ENCODE measurements at regions not wholly inside any gene's neighbourhood (a gene's known extent, or its start where the extent isn't known, plus 50 kb on each side); places are given as distances from the start of the nearest gene placed in this dataset.
A peak's percentile ranks its signal among the peaks of the same experiment; 100 is the strongest.

GRCh38 chr1:30272277-30273020, 450.9 kb downstream of the MATN1 start:
- DNase-seq: peak in 3 of 42 donors; percentile 8 to 20 (median 15)
- intact Hi-C loops (cut with DNase I): no loop called here

- peak in 3 of 42 donors; percentile 5 to 26 (median 16) for DNase-seq
- intact Hi-C loops (cut with DNase I): no loop called here
Observed at GRCh38 chr1:30271401-30272276, 451.7 kb downstream of the MATN1 start.

- DNase-seq: peak in 2 of 42 donors; percentile 2 to 15
- intact Hi-C loops (cut with DNase I): no loop called here
Observed at GRCh38 chr1:30270461-30270860, 452.9 kb downstream of the MATN1 start.

- no peak for DNase-seq
- intact Hi-C loops (cut with DNase I): no loop called here
Observed at GRCh38 chr1:30268923-30269666, 454.3 kb downstream of the MATN1 start.

- intact Hi-C loops (cut with DNase I): no loop called here
- no peak for DNase-seq
Observed at GRCh38 chr1:30267856-30268255, 455.5 kb downstream of the MATN1 start.

GRCh38 chr1:30267046-30267445, 456.3 kb downstream of the MATN1 start:
- DNase-seq: no peak
- intact Hi-C loops (cut with DNase I): no loop called here

GRCh38 chr1:30265127-30266070, 458.0 kb downstream of the MATN1 start:
- intact Hi-C loops (cut with DNase I): no loop called here
- DNase-seq: no peak

- intact Hi-C loops (cut with DNase I): no loop called here
- DNase-seq: no peak
Observed at GRCh38 chr1:30264672-30265025, 458.7 kb downstream of the MATN1 start.

GRCh38 chr1:30263888-30264671, 459.3 kb downstream of the MATN1 start:
- intact Hi-C loops (cut with DNase I): no loop called here
- no peak for DNase-seq

- DNase-seq: no peak
- intact Hi-C loops (cut with DNase I): no loop called here
Observed at GRCh38 chr1:30263405-30263804, 460.0 kb downstream of the MATN1 start.

GRCh38 chr1:30262158-30262557, 461.2 kb downstream of the MATN1 start:
- no peak for DNase-seq
- intact Hi-C loops (cut with DNase I): no loop called here

- intact Hi-C loops (cut with DNase I): no loop called here
- no peak for DNase-seq
Observed at GRCh38 chr1:30260318-30260717, 463.1 kb downstream of the MATN1 start.

- DNase-seq: peak in 1 of 42 donors; percentile 21
- intact Hi-C loops (cut with DNase I): no loop called here
Observed at GRCh38 chr1:30259631-30260030, 463.8 kb downstream of the MATN1 start.

- intact Hi-C loops (cut with DNase I): no loop called here
- no peak for DNase-seq
Observed at GRCh38 chr1:30258876-30259275, 464.5 kb downstream of the MATN1 start.

GRCh38 chr1:30258471-30258870, 464.9 kb downstream of the MATN1 start:
- intact Hi-C loops (cut with DNase I): no loop called here
- no peak for DNase-seq

GRCh38 chr1:30257742-30258380, 465.5 kb downstream of the MATN1 start:
- DNase-seq: no peak

GRCh38 chr1:30257322-30257721, 466.1 kb downstream of the MATN1 start:
- DNase-seq: no peak

More at GRCh38 chr1:30257742-30258380, 465.5 kb downstream of the MATN1 start:
- intact Hi-C loops (cut with DNase I): no loop called here

More at GRCh38 chr1:30257322-30257721, 466.1 kb downstream of the MATN1 start:
- intact Hi-C loops (cut with DNase I): no loop called here

Measured in head of caudate nucleus (tissue), 42 donors.